Loucy (cell line): ENCODE measurements at regions not wholly inside any gene's neighbourhood (a gene's known extent, or its start where the extent isn't known, plus 50 kb on each side); places are given as distances from the start of the nearest gene placed in this dataset.

Experiments used
- H2AFZ ChIP-seq: fragments of 200-600 bp; sonication (generic); 2 replicates; pipeline ENCODE4 v1.6.0; 2016; ENCODE audit warnings: antibody characterized with exemption, mild to moderate bottlenecking, low read length, moderate library complexity
- H3F3A ChIP-seq: fragments of 200-600 bp; 2 replicates; pipeline ENCODE4 v1.6.0; 2016; ENCODE audit warnings: antibody characterized with exemption, low read depth, mild to moderate bottlenecking
- H3K27me3 ChIP-seq: fragments of 200-600 bp; sonication (generic); 2 replicates; pipeline ENCODE4 v1.6.1; 2014; ENCODE audit warnings: low read length, mild to moderate bottlenecking; ENCODE audit not compliant: insufficient read depth, poor library complexity, severe bottlenecking
- H3K36me3 ChIP-seq: fragments of 200-600 bp; sonication (generic); 2 replicates; pipeline ENCODE4 v1.6.1; 2016; ENCODE audit warnings: low read length; ENCODE audit not compliant: insufficient read depth
- H3K4me1 ChIP-seq: fragments of 200-600 bp; sonication (generic); 2 replicates; pipeline ENCODE4 v1.5.1; 2014; ENCODE audit warnings: low read length, mild to moderate bottlenecking; ENCODE audit not compliant: insufficient read depth, poor library complexity, severe bottlenecking
- H3K4me2 ChIP-seq: fragments of 200-600 bp; sonication (generic); 2 replicates; pipeline ENCODE4 v1.6.0; 2014; ENCODE audit warnings: antibody characterized with exemption, low read length, low read depth, mild to moderate bottlenecking; ENCODE audit not compliant: poor library complexity, severe bottlenecking
- H3K4me3 ChIP-seq: fragments of 200-600 bp; sonication (generic); 2 replicates; pipeline ENCODE4 v1.5.1; 2014; ENCODE audit warnings: low read length, mild to moderate bottlenecking, mixed read lengths; ENCODE audit not compliant: poor library complexity, severe bottlenecking
- H3K79me2 ChIP-seq: fragments of 200-600 bp; sonication (generic); 2 replicates; pipeline ENCODE4 v1.6.1; 2014; ENCODE audit warnings: low read length; ENCODE audit not compliant: insufficient read depth
- H3K9ac ChIP-seq: fragments of 200-600 bp; sonication (generic); 2 replicates; pipeline ENCODE4 v1.6.0; 2014; ENCODE audit warnings: mild to moderate bottlenecking, low read depth, low read length, moderate library complexity; ENCODE audit not compliant: poor library complexity, severe bottlenecking
- H3K9me2 ChIP-seq: fragments of 200-600 bp; sonication (generic); replicated peaks from 2 replicates; pipeline ENCODE4 v1.6.1; 2016; ENCODE audit warnings: low read depth, low read length, mixed read lengths
- H3K9me3 ChIP-seq: fragments of 200-600 bp; sonication (generic); 2 replicates; pipeline ENCODE4 v1.6.1; 2014; ENCODE audit warnings: mild to moderate bottlenecking, antibody characterized with exemption, low read length, low read depth; ENCODE audit not compliant: insufficient read depth
- H4K20me1 ChIP-seq: fragments of 200-600 bp; sonication (generic); 2 replicates; pipeline ENCODE4 v1.6.0; 2014; ENCODE audit warnings: antibody characterized with exemption, low read length, mild to moderate bottlenecking; ENCODE audit not compliant: insufficient read depth, poor library complexity, severe bottlenecking
- EZH2phosphoT487 ChIP-seq: fragments of 200-600 bp; IDR thresholded peaks from 2 replicates; pipeline ENCODE4 v1.6.1; 2018; ENCODE audit warnings: antibody characterized with exemption, mild to moderate bottlenecking, moderate library complexity, borderline replicate concordance
- TF ChIP-seq, protein P1 (sequence below): fragments of 200-600 bp; sonication (generic); conservative IDR thresholded peaks from 2 replicates; pipeline ENCODE4 v1.5.1; 2014; ENCODE audit warnings: mild to moderate bottlenecking, antibody characterized with exemption, low read length

- no peaks in the 10 kb centered on the region for H3K4me1 ChIP-seq
- H3K9ac ChIP-seq, result no peak overlapping the region
- no peaks in the 10 kb centered on the region for H3K79me2 ChIP-seq
- H3K9me3 ChIP-seq, result no peaks in the 10 kb centered on the region
- H3F3A ChIP-seq, result no peaks in the 10 kb centered on the region
- H3K36me3 ChIP-seq, result no peaks in the 10 kb centered on the region
- no peak overlapping the region for H2AFZ ChIP-seq
- H3K4me3 ChIP-seq, result no peak overlapping the region
- H3K27me3 ChIP-seq, result no peaks in the 10 kb centered on the region
- H4K20me1 ChIP-seq, result no peaks in the 10 kb centered on the region
- no peak overlapping the region for H3K4me2 ChIP-seq
- no peak for TF ChIP-seq EZH2phosphoT487
- TF ChIP-seq, protein P1, sequence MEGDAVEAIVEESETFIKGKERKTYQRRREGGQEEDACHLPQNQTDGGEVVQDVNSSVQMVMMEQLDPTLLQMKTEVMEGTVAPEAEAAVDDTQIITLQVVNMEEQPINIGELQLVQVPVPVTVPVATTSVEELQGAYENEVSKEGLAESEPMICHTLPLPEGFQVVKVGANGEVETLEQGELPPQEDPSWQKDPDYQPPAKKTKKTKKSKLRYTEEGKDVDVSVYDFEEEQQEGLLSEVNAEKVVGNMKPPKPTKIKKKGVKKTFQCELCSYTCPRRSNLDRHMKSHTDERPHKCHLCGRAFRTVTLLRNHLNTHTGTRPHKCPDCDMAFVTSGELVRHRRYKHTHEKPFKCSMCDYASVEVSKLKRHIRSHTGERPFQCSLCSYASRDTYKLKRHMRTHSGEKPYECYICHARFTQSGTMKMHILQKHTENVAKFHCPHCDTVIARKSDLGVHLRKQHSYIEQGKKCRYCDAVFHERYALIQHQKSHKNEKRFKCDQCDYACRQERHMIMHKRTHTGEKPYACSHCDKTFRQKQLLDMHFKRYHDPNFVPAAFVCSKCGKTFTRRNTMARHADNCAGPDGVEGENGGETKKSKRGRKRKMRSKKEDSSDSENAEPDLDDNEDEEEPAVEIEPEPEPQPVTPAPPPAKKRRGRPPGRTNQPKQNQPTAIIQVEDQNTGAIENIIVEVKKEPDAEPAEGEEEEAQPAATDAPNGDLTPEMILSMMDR, result no peak
- no peaks in the 10 kb centered on the region for H3K9me2 ChIP-seq
These were observed 281.2 kb upstream of the SLITRK6 start for GRCh38 chr13:86080340-86080995.

DNA sequence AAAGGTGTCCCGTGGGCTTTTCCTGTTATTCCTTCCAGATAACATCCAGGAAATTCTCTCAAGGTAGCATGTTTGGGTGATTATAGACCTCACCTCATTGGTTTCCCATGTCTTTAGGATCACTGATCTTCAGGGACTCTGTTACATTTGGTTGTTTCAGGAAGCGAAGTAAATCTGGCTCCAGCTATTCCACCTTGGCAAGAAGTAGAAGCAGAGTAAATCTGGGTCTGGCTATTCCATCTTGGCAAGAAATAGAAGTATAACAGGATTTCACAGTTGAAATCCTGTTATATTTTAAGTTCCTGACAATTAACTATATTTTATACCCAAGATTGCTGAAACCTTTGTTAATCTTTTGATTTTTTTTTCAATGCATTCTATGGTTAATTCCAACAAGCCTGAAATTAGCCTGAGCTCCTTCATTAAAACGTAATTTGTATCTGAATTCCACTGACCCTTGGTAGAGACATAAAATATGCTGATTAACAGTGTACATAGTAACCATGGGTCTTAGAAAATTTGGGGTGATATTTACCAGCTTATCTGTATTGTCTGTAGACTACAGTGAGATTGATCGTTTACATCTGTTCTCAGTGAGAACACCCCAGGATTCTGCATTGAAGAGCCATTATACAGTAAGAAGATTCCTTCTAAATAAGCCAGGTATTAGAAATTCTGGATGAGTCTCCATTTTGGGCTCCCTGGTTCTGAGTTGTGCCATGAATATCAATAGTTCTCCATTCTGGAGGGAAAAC lies 267.6 kb upstream of the SLITRK6 start:
- Histone ChIP-seq H3K9ac (no peak overlapping the region), H3K36me3 (no peaks in the 10 kb centered on the region), H3K9me2 (no peaks in the 10 kb centered on the region), H3K4me1 (no peaks in the 10 kb centered on the region), H2AFZ (no peak overlapping the region), H3K79me2 (no peaks in the 10 kb centered on the region), H4K20me1 (no peaks in the 10 kb centered on the region), H3K4me3 (no peak overlapping the region), H3K27me3 (no peaks in the 10 kb centered on the region), H3K4me2 (no peak overlapping the region), H3K9me3 (no peaks in the 10 kb centered on the region), H3F3A (no peaks in the 10 kb centered on the region)
- TF ChIP-seq EZH2phosphoT487, result no peak
- TF ChIP-seq, protein P1, result no peak

DNA sequence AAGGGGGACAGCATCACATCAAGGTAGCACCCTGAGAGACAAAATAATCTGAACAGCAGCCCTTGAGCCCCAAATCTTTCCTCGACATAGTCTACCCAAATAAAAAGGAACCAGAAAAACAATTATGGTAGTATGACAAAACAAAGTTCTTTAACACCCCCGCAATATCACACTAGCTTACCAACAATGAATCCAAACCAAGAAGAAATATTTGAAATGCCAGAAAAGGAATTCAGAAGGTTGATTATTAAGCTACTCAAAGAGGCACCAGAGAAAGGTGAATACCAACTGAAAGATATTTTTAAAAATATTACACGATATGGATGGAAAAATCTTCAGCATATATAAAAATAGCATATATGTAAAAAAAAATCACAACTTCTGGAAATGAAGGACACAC lies 252.9 kb upstream of the SLITRK6 start:
- Histone ChIP-seq H3K79me2 (no peaks in the 10 kb centered on the region), H3F3A (no peaks in the 10 kb centered on the region), H3K36me3 (no peaks in the 10 kb centered on the region), H3K4me1 (no peaks in the 10 kb centered on the region), H3K9me2 (no peaks in the 10 kb centered on the region), H3K4me2 (no peak overlapping the region), H3K27me3 (no peaks in the 10 kb centered on the region), H3K4me3 (no peak overlapping the region), H4K20me1 (no peaks in the 10 kb centered on the region), H3K9me3 (no peaks in the 10 kb centered on the region), H3K9ac (no peak overlapping the region), H2AFZ (no peak overlapping the region)
- TF ChIP-seq, protein P1, result no peak
- no peak for TF ChIP-seq EZH2phosphoT487
